HG02763 (cell line): ENCODE measurements at regions not wholly inside any gene's neighbourhood (a gene's known extent, or its start where the extent isn't known, plus 50 kb on each side); places are given as distances from the start of the nearest gene placed in this dataset.

Experiments
- ATAC-seq: cut with Tn5 transposase; IDR thresholded peaks from one replicate; pipeline ENCODE4 v1.9.1; 2021; ENCODE audit warnings: mild to moderate bottlenecking, moderate library complexity; ENCODE audit not compliant: unreplicated experiment

- no peak for ATAC-seq
These were observed 406.4 kb upstream of the RNF32 start for GRCh38 chr7:156234192-156234591.

DNA sequence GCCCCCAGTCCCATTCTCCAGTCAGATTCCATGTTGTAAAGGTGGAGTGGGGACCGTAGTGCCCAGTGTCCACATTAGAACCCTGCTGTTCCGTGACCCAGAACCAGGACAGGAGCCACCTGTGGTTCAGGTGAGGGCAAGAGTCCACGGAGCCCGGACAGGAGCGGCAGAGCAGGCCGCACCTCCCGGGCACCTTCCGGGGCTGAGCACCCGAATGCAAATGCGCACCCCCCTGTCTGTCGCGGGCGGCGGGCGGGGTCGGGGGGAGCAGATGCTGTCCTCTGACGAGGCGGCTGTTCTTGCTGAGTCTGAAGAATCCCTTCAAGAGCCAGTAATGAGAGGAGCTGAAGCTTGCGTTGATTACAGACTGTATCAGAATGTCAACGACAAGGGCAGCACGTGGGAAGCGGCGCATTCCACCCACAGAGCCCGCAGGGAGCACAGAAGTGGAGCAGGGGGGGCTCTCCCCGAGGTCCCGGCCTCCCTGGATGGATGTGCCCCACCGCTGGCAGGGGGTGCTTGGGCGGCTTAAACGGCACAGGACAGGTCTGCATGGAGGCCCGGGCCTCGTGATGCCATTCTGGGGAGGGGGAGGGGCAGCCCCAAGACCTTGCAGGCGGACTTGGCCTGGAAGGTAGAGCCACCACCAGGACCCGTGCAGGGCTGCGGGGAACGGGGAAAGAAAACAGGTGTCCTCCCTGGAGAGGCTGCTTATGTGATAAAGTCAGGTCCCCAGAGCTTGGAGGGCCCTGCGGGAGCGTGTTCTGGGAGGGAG lies 407.5 kb upstream of the RNF32 start:
- no peak for ATAC-seq

- no peak for ATAC-seq
These were observed 410.0 kb upstream of the RNF32 start for GRCh38 chr7:156230576-156230975.

DNA sequence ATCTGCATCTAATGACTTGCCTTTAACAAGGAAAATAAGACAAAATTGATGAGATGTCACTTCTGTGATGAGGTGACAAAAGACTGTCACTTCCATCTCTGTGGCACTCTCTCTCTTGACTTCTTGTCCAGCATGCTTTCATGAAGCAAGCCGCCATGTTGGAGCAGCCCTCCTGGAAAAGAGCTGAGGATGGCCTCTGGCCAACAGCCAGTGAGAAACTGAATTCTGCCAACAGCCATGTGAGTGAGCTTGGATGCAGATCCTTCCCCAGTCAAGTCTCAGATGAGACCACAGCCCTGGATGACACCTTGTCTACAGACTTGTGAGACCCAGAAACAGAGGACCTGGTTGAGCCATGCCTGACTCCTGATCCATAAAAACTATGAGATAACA lies 412.6 kb upstream of the SHH start:
- no peak for ATAC-seq

DNA sequence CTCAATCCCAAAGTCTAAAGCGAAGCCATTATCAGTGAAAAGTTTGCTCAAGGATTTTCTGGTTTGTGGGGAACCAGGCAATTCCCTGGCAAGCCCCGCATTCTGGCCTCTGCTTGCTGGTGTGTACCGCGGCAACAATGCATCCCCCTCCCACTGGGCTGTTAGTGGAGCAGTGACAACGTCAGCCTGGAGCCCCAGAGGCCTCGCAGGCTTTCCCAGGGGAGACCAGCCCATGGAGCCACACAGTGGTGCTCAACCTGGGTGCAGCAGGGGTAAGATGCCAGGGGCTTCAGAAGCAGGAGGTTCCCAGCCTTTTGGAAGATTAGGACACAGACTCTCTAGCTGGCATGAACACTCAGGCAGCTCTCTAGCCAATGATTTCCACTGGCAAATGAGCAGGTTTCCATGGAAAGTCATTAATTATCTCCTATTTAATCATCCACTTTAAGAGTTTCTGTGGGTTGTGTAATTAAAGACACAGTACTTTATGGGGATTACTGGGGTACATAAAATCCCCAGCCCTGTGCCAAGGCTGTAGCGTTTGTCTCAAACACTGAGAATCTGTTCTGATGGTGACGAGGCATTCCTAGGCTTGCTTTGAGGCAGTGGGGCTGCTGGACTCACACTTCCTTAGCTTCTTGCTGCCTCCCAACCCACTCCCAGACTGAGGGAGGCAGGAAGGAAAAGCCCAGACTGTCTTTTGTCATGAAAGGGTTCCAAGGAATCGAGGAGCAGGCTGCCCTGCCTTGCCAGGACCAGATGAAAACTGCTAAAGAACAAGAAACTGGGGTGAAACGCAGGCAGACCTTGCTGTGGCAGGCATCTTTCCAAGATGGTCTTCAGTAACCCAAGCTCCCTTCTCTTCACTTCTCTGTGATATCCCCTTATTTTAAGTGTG lies 411.9 kb upstream of the SHH start:
- ATAC-seq: no peak

DNA sequence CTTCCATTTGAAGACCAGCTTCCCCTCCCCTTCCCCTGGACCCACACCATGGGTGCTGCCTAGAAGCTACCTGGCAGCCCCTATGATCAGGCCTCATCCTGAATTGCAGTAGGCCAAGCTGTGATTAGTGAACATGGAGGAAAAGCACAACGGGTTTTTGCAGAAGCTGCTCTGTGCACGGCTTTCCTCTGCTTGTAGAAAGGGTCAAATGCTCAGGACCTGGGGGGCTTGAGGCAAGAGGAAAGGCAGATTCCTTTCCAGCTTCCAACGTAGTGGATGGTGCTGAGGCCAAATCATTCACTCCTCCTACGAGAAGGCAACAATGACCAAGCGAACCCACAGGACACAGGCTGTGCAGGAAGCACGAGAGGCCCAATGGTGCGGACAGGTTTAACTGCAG lies 410.3 kb upstream of the SHH start:
- ATAC-seq: no peak

GRCh38 chr7:156222151-156222550 lies 409.9 kb upstream of the SHH start:
- no peak for ATAC-seq

- no peak for ATAC-seq
These were observed 408.4 kb upstream of the SHH start for GRCh38 chr7:156220701-156221100.

GRCh38 chr7:156220078-156220605 lies 407.9 kb upstream of the SHH start:
- ATAC-seq: no peak

DNA sequence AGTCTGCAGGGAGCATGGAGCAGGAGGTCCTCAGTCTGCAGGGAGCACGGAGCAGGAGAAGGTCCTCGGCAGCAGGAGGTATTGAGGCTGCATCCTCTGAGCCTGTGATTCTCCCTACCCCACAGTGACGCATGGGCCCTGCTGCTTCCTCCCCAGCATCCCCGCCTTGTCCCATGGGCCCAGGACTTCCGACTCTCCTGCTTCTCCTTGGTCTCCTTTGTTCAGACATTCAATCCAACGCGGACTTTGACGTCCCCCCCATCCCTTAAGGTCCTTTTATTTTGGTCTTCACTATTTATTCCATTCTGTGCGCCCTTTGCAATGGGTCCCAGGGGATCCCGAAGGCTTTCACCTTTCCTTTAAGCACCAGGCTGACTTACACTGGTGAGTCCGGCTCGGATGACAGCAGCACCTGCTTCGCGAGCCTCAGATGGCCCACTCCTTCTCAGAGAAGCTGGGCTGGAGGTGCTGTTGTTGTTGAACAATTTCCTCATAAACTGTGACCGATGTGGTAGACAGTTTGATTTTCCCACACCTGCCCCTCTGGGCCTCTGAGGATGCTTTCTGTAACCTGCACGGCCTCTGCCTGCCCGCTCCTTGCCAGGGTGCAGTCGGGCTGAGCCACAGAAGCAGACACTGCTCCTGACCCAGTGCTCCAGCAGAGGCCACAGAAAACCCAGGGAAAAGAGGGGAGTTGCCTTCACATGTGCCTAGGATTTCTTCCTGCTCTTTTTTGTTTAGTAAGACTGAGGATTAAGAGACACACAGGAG lies 407.2 kb upstream of the SHH start:
- ATAC-seq: no peak

DNA sequence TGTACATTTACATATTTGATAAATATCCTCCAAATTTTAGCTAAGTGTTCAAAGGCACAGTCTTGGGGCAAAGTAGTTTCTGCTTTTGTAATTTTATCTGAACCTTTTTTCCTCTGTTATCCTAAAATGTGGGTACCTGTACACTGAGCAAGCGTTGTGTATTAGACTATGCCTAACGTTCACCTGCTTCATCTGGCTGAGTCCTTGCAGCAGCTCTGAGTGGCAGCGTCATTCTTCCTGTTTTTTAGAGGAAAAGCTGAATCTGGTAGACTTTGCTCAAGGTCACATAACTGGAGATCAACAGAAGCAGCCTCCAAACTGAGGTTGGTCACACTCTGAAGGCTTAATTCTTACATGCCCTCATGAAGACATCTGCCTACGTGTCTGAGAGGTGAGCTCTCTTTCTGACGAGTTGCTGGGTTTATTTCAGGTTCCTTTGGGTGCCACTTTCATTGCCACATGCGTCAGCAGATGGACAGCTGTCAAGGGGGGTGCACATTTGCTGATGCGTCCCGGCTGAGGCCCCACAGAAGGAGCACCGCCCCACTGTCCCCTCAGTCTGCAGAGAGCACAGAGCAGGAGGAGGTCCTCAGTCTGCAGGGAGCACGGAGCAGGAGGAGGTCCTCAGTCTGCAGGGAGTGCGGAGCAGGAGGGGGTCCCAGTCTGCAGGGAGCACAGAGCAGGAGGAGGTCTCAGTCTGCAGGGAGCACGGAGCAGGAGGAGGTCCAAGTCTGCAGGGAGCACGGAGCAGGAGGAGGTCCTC lies 406.5 kb upstream of the SHH start:
- ATAC-seq: no peak

DNA sequence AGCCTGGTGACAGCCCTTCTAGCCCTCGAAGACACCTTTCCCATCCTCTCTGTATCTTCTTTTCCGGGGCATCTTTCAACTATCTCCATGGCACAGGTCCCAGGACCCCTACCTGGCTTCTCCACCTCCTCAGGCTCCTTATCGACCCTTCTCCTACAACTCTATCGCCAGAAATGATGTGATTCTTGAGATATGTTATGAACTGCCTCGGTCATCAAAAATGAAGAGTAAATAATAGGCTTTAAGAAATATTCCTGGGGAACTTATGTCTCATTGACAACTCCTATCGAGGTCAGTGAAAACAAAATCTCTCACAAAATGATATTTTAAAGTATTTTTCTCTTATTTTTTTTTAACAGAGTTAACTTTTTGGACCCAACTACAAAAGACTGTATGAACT lies 405.5 kb upstream of the SHH start:
- no peak for ATAC-seq

DNA sequence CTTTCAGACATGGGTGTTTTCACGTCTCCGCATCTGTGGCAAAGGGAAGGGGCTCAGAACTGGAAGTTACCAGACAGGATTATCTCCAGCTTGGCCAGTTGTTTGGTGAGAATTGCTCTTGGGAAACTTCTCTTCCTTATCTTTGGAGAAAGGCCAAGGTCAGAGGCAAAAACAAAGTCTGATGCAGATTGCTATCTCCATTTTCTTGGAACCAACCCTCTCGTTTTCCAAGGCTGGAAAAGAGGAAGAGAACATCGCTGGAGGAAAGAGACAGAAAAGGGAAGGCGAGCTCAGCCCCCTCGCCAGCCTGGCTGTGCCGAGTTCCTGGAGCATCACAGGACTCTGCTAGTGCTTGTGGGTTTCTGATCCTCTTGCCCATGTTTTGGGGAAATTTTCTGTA lies 396.8 kb upstream of the SHH start:
- no peak for ATAC-seq

DNA sequence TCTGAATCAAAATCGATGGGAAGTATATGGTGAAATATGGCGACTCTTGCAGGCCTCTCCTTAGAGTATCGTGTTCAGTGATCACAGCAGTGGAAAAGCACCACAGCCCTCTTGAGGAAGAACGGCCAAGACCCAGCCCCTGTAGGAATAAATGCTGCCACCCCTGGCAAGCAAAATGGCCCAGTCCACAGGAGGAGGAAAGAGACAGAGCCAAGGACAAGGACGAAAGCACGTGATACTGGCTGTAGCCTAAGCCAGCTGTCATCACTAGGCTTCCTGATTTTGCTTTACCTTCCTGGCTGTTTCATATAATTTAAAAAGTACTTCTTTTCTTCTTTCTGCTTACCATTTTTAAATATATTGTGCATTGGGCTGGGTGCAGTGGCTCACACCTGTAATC lies 395.0 kb upstream of the SHH start:
- no peak for ATAC-seq

- no peak for ATAC-seq
These were observed 393.9 kb upstream of the SHH start for GRCh38 chr7:156206174-156206573.

GRCh38 chr7:156204820-156205219 lies 392.6 kb upstream of the SHH start:
- no peak for ATAC-seq

- ATAC-seq: no peak
These were observed 391.7 kb upstream of the SHH start for GRCh38 chr7:156203923-156204322.

DNA sequence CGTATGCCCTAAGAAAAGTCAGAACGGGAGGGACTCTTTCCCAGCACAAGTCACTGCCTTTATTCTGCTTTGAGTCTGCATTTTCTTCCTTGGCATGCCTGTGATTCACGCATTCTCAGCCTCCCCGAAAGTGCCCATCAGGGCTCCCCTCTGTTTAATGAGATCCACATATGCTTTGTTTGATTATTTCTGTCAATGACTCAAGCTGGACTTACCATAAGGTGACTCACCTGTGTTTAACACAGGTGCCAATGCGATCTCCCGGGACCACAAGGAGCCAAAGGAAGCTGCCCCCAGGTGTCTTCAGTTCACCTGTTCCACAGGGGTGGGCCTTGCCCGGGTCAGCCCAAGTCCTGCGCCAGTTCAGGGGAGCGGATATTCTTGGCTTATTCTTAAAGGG lies 386.0 kb upstream of the SHH start:
- ATAC-seq: no peak

GRCh38 chr7:156196649-156197048 lies 384.4 kb upstream of the SHH start:
- ATAC-seq: no peak

GRCh38 chr7:156195276-156195675 lies 383.0 kb upstream of the SHH start:
- no peak for ATAC-seq

DNA sequence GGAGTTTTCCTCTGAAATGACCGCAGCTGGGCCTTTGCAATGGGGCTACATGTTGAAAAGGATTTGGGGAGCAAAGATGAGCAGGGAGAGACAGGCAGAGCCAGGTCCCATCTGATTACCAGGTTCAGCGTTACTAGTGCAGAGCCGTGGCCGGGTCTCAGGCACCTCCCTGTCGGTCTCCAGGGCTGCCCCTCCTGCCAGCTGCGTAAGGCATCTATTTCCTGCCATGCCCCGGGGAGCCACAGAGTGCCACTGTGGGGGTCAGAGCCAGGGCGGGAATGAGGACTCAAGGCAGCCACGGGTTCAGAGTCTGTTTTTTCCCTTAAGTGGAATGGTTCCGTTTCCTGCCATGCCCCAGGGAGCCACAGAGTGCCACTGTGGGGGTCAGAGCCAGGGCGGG lies 382.6 kb upstream of the SHH start:
- no peak for ATAC-seq
